Body of pancreas (tissue), 4 donors: ENCODE measurements at regions not wholly inside any gene's neighbourhood (a gene's known extent, or its start where the extent isn't known, plus 50 kb on each side); places are given as distances from the start of the nearest gene placed in this dataset.

Experiments
- POLR2A ChIP-seq, 3 donors: fragments of 450-650 bp; IDR thresholded peaks; one replicate each; pipeline ENCODE4 v1.6.1; 2016; ENCODE audit warnings: antibody characterized with exemption in 3 of 3, mild to moderate bottlenecking in 2 of 3
- TF ChIP-seq, protein P1 (sequence below), 7 experiments: fragments of 450-650 bp in 4 of 7; fragments of 200-600 bp in 3 of 7; sonication (generic) in 3 of 7; IDR thresholded peaks; one replicate each; pipeline ENCODE4 v1.5.1; 2016 to 2019; ENCODE audit warnings: antibody characterized with exemption in 7 of 7

DNA sequence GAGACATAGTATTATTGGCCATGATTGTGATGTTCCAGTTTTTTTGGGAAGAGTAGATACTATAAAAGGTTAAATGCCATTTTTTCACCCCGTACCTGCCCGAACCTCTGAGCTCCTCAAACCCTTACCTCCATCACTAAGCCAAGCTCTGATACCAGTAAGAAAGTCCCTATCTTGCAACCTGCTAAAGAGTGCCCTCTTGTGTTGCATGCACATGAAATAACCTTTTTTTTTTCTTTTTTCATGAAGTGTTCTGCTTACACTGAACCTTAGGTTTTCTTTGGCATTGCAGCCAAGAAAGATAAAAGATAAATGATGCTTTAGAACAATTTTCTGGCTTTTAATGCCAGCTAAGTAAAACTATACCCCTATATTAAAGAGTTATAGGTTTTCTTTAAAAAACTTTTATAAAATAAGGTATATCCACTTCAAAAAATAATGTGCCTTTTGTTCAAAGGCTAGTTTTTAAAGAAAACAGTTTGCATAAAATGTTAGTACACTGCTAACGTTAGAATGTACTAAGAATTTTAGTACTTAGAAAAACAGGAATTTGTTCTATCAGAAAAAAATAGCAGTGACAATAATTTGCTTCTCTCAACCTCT is 295.3 kb upstream of the PMFBP1 start:
- TF ChIP-seq, protein P1, sequence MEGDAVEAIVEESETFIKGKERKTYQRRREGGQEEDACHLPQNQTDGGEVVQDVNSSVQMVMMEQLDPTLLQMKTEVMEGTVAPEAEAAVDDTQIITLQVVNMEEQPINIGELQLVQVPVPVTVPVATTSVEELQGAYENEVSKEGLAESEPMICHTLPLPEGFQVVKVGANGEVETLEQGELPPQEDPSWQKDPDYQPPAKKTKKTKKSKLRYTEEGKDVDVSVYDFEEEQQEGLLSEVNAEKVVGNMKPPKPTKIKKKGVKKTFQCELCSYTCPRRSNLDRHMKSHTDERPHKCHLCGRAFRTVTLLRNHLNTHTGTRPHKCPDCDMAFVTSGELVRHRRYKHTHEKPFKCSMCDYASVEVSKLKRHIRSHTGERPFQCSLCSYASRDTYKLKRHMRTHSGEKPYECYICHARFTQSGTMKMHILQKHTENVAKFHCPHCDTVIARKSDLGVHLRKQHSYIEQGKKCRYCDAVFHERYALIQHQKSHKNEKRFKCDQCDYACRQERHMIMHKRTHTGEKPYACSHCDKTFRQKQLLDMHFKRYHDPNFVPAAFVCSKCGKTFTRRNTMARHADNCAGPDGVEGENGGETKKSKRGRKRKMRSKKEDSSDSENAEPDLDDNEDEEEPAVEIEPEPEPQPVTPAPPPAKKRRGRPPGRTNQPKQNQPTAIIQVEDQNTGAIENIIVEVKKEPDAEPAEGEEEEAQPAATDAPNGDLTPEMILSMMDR (IDR thresholded peaks at IDR 0.05): peak in 6 of 7 experiments; percentile 52 to 73 (median 65)
- TF ChIP-seq POLR2A (IDR thresholded peaks at IDR 0.05): no peak
